ENCODE measurements at regions not wholly inside any gene's neighbourhood (a gene's known extent, or its start where the extent isn't known, plus 50 kb on each side); places are given as distances from the start of the nearest gene placed in this dataset.

GRCh38 chr9:20042128-20042711 lies 253.4 kb upstream of the SLC24A2 start:
- H3K4me3 ChIP-seq (ENCODE audit: low read length), result no peak overlapping the region
- DNase-seq (ENCODE audit: low read depth), result no peak
- no peak for TF ChIP-seq CTCF (conservative IDR thresholded peaks at IDR 0.05; ENCODE audit: low read depth, low read length)

GRCh38 chr9:20041697-20042081 lies 252.9 kb upstream of the SLC24A2 start:
- no peak overlapping the region for H3K4me3 ChIP-seq (ENCODE audit: low read length)
- DNase-seq (ENCODE audit: low read depth), result peak; percentile 30
- TF ChIP-seq CTCF (conservative IDR thresholded peaks at IDR 0.05; ENCODE audit: low read depth, low read length), result no peak

GRCh38 chr9:20040991-20041696 lies 252.3 kb upstream of the SLC24A2 start:
- no peak overlapping the region for H3K4me3 ChIP-seq (ENCODE audit: low read length)
- no peak for TF ChIP-seq CTCF (conservative IDR thresholded peaks at IDR 0.05; ENCODE audit: low read depth, low read length)
- DNase-seq (ENCODE audit: low read depth), result no peak

- no peak overlapping the region for H3K4me3 ChIP-seq (ENCODE audit: low read length)
- DNase-seq (ENCODE audit: low read depth), result no peak
- no peak for TF ChIP-seq CTCF (conservative IDR thresholded peaks at IDR 0.05; ENCODE audit: low read depth, low read length)
Measured at GRCh38 chr9:20037699-20038098, 248.9 kb upstream of the SLC24A2 start.

GRCh38 chr9:20033511-20033910 lies 244.7 kb upstream of the SLC24A2 start:
- no peak for TF ChIP-seq CTCF (conservative IDR thresholded peaks at IDR 0.05; ENCODE audit: low read depth, low read length)
- DNase-seq (ENCODE audit: low read depth), result no peak
- H3K4me3 ChIP-seq (ENCODE audit: low read length), result no peak overlapping the region

- TF ChIP-seq CTCF (conservative IDR thresholded peaks at IDR 0.05; ENCODE audit: low read depth, low read length), result no peak
- no peak overlapping the region for H3K4me3 ChIP-seq (ENCODE audit: low read length)
- no peak for DNase-seq (ENCODE audit: low read depth)
Measured at GRCh38 chr9:20032413-20033006, 243.7 kb upstream of the SLC24A2 start.

- TF ChIP-seq CTCF (conservative IDR thresholded peaks at IDR 0.05; ENCODE audit: low read depth, low read length), result no peak
- DNase-seq (ENCODE audit: low read depth), result no peak
- H3K4me3 ChIP-seq (ENCODE audit: low read length), result no peak overlapping the region
Measured at GRCh38 chr9:20031836-20032235, 243.0 kb upstream of the SLC24A2 start.

Measured in retinal pigment epithelial cell (primary cell).